HepG2 (cell line): ENCODE measurements at regions not wholly inside any gene's neighbourhood (a gene's known extent, or its start where the extent isn't known, plus 50 kb on each side); places are given as distances from the start of the nearest gene placed in this dataset.

Experiments
- ATAC-seq: fragments of 200-7000 bp; cut with Tn5 transposase; 3 replicates; pipeline ENCODE4 v1.9.1; 2020; ENCODE audit warnings: mild to moderate bottlenecking, moderate library complexity
- BruUV-seq: library from RNA; stranded (reverse); fragments of 400-500 nt; replicated peaks from 2 replicates; lab custom pipeline; 2021; lab: Mats Ljungman, UMichigan
- CTCF ChIA-PET: fragments of 300-600 bp; formaldehyde crosslinking; extraction: SDS; loops from one replicate; lab custom pipeline; 2021; ENCODE audit warnings: low total read pairs, inconsistent platforms, low intra/inter-chr PET ratio; lab: Yijun Ruan, JAX
- POLR2A ChIA-PET: fragments of 350-600 bp; sonication (Branson Sonifier 250); formaldehyde crosslinking; loops from one replicate; lab custom pipeline; 2020; ENCODE audit warnings: antibody characterized with exemption, inconsistent platforms; lab: Yijun Ruan, JAX
- DNase-seq: peaks from one replicate; pipeline ENCODE4 v3.0.0-alpha.2; 2015; ENCODE audit warnings: low spot score
- FAIRE-seq: peaks from 3 replicates; lab custom pipeline; 2011; peaks lifted over from hg19 to GRCh38; lab: Jason Lieb, UNC
- H2AFZ ChIP-seq: one replicate; pipeline ENCODE4 v1.6.1; 2011; ENCODE audit warnings: low read length, inconsistent platforms
- H3K27ac ChIP-seq: fragments of 300-600 bp; 3 replicates; pipeline ENCODE4 v1.8.0; 2011; ENCODE audit warnings: mixed run types, mild to moderate bottlenecking, mixed read lengths, low read length, inconsistent platforms; ENCODE audit not compliant: insufficient read depth; ENCODE audit errors: extremely low read length
- H3K27me3 ChIP-seq, 2 experiments: fragments of 200-600 bp in 1 of 2; 2 replicates in 1 of 2; 3 replicates in 1 of 2; pipeline versions ENCODE4 v1.6.0 to v1.8.0; 2011; ENCODE audit warnings: low read length in 2 of 2, mild to moderate bottlenecking in 2 of 2, moderate library complexity in 2 of 2, inconsistent platforms in 1 of 2; ENCODE audit not compliant: insufficient read depth in 2 of 2, control insufficient read depth in 1 of 2
- H3K36me3 ChIP-seq, 2 experiments: fragments of 200-600 bp in 1 of 2; replicated peaks in 1 of 2; 2 replicates in 1 of 2; 3 replicates in 1 of 2; pipeline versions ENCODE4 v1.5.1 to v1.8.0; 2011; ENCODE audit warnings: low read length in 2 of 2, inconsistent platforms in 1 of 2; ENCODE audit not compliant: insufficient read depth in 2 of 2, control insufficient read depth in 1 of 2
- H3K4me1 ChIP-seq: 2 replicates; pipeline ENCODE4 v1.5.1; 2012; ENCODE audit warnings: low read length, inconsistent platforms; ENCODE audit not compliant: insufficient read depth
- H3K4me2 ChIP-seq: 2 replicates; pipeline ENCODE4 v1.6.0; 2011; ENCODE audit warnings: low read depth, low read length, inconsistent platforms
- H3K4me3 ChIP-seq, 3 experiments: fragments of 200-600 bp in 1 of 3; sonication (generic), shearing (Covaris generic) in 1 of 3; replicated peaks in 1 of 3; 2 replicates each; pipeline ENCODE4 v1.5.1; 2011 to 2016; ENCODE audit warnings: low read length in 3 of 3, inconsistent platforms in 2 of 3, low read depth in 2 of 3, mild to moderate bottlenecking in 2 of 3, control low read depth in 1 of 3, mixed read lengths in 1 of 3; ENCODE audit not compliant: insufficient read depth in 1 of 3
- H3K79me2 ChIP-seq: one replicate; pipeline ENCODE4 v1.6.1; 2011; ENCODE audit warnings: low read length, inconsistent platforms; ENCODE audit not compliant: insufficient read depth
- H3K9ac ChIP-seq: 2 replicates; pipeline ENCODE4 v1.6.0; 2011; ENCODE audit warnings: mild to moderate bottlenecking, low read depth, low read length, inconsistent platforms; ENCODE audit not compliant: insufficient read depth
- H3K9me3 ChIP-seq: 2 replicates; pipeline ENCODE4 v1.5.1; 2012; ENCODE audit warnings: mild to moderate bottlenecking, low read length
- H4K20me1 ChIP-seq: 2 replicates; pipeline ENCODE4 v1.6.0; 2011; ENCODE audit warnings: inconsistent platforms, mild to moderate bottlenecking, low read length, moderate library complexity; ENCODE audit not compliant: insufficient read depth
- ATF7 ChIP-seq, 2 experiments: fragments of 450-650 bp in 1 of 2; sonication (generic) in 1 of 2; formaldehyde crosslinking in 1 of 2; IDR thresholded peaks; 2 replicates each; pipeline versions ENCODE4 v1.4.0 to v1.6.1; 2016 to 2020; ENCODE audit warnings: antibody characterized with exemption in 1 of 2, mild to moderate bottlenecking in 1 of 2, missing genetic modification reagents in 1 of 2
- HNF4A ChIP-seq: sonication (generic); formaldehyde crosslinking; IDR thresholded peaks from 2 replicates; pipeline ENCODE4 v1.4.0; 2020; ENCODE audit warnings: missing genetic modification reagents
- KAT2B ChIP-seq: fragments of 150-350 bp; IDR thresholded peaks from 2 replicates; pipeline ENCODE4 v1.6.1; 2014; ENCODE audit warnings: low read depth, low read length, borderline replicate concordance
- MEF2D ChIP-seq: sonication (generic); formaldehyde crosslinking; IDR thresholded peaks from 2 replicates; pipeline ENCODE4 v1.5.1; 2020; ENCODE audit warnings: mild to moderate bottlenecking, missing genetic modification reagents
- MLXIP ChIP-seq: sonication (generic); formaldehyde crosslinking; IDR thresholded peaks from 2 replicates; pipeline ENCODE4 v1.9.0; 2021; ENCODE audit warnings: missing genetic modification reagents, borderline replicate concordance
- NFE2 ChIP-seq: sonication (generic); formaldehyde crosslinking; IDR thresholded peaks from 2 replicates; pipeline ENCODE4 v1.4.0; 2020; ENCODE audit warnings: missing genetic modification reagents
- PLSCR1 ChIP-seq: sonication (generic); formaldehyde crosslinking; IDR thresholded peaks from 2 replicates; pipeline ENCODE4 v1.5.0; 2020; ENCODE audit warnings: missing genetic modification reagents, mild to moderate bottlenecking, borderline replicate concordance
- RAD21 ChIP-seq: fragments of 450-650 bp; formaldehyde crosslinking; IDR thresholded peaks from 2 replicates; pipeline ENCODE4 v1.5.0; 2020; ENCODE audit warnings: mild to moderate bottlenecking
- RFXANK ChIP-seq: IDR thresholded peaks from 2 replicates; pipeline ENCODE4 v1.6.1; 2016
- RFXAP ChIP-seq: sonication (generic); formaldehyde crosslinking; IDR thresholded peaks from 2 replicates; pipeline ENCODE4 v1.4.0; 2020; ENCODE audit warnings: missing genetic modification reagents, borderline replicate concordance
- ZBTB14 ChIP-seq: sonication (generic); formaldehyde crosslinking; IDR thresholded peaks from 2 replicates; pipeline ENCODE4 v1.4.0; 2020; ENCODE audit warnings: missing genetic modification reagents
- ZFP36L2 ChIP-seq: sonication (generic); formaldehyde crosslinking; IDR thresholded peaks from 2 replicates; pipeline ENCODE4 v1.4.0; 2020; ENCODE audit warnings: missing genetic modification reagents
- ZNF121 ChIP-seq: sonication (generic); formaldehyde crosslinking; IDR thresholded peaks from 2 replicates; pipeline ENCODE4 v1.5.0; 2020; ENCODE audit warnings: mild to moderate bottlenecking, missing genetic modification reagents
- ZNF230 ChIP-seq: sonication (generic); formaldehyde crosslinking; IDR thresholded peaks from 2 replicates; pipeline ENCODE4 v1.4.0; 2020; ENCODE audit warnings: mild to moderate bottlenecking, missing genetic modification reagents
- ZNF337 ChIP-seq: sonication (generic); formaldehyde crosslinking; IDR thresholded peaks from 2 replicates; pipeline ENCODE4 v1.5.1; 2020; ENCODE audit warnings: missing genetic modification reagents, low read depth, mild to moderate bottlenecking, borderline replicate concordance
- ZNF382 ChIP-seq: sonication (generic); formaldehyde crosslinking; IDR thresholded peaks from 2 replicates; pipeline ENCODE4 v1.5.0; 2020; ENCODE audit warnings: missing genetic modification reagents, mild to moderate bottlenecking, borderline replicate concordance
- WGBS: methylation state at CpG from one replicate; pipeline ENCODE4 v1.1.6; 2017; ENCODE audit warnings: low lambda C conversion rate; 5-methylcytosine and 5-hydroxymethylcytosine counted together
- in situ Hi-C: cut with HindIII; loops from 2 replicates; pipeline ENCODE4 v1.10.0; 2017; ENCODE audit warnings: low pct_unique_long_range_greater_than_20kb; ENCODE audit not compliant: extremely low pct_ligation_motif_present
- intact Hi-C: fragments of 100-400 bp; cut with micrococcal nuclease; formaldehyde crosslinking; loops from one replicate; pipeline ENCODE4 v1.10.0; 2022; ENCODE audit not compliant: unreplicated experiment

- DNase-seq (no peak), ATAC-seq (no peak), FAIRE-seq (no peak)
- no peak overlapping the region for H3K9ac ChIP-seq
- H3K4me3 ChIP-seq, result no peak overlapping the region
- no peak overlapping the region for H3K27ac ChIP-seq
- BruUV-seq, result no TSS peak
- in situ Hi-C loops (no loop called here), intact Hi-C loops (no loop called here)
- no peaks in the 10 kb centered on the region for H3K9me3 ChIP-seq
- no peaks in the 10 kb centered on the region; a peak in 1 of 5 replicates for H3K27me3 ChIP-seq
- H3K4me2 ChIP-seq, result no peak overlapping the region
- no peaks in the 10 kb centered on the region for H4K20me1 ChIP-seq
- no peak overlapping the region for H2AFZ ChIP-seq
- CTCF ChIA-PET, result no interaction called here
- H3K79me2 ChIP-seq, result no peaks in the 10 kb centered on the region
- POLR2A ChIA-PET, result no interaction called here
- H3K36me3 ChIP-seq, result no peaks in the 10 kb centered on the region
- H3K4me1 ChIP-seq, result no peaks in the 10 kb centered on the region
- no peak for TF ChIP-seq ZNF230
- TF ChIP-seq ZNF121, result no peak
- no peak for TF ChIP-seq ZFP36L2 (CRISPR knock-in tag)
- TF ChIP-seq MLXIP (CRISPR knock-in tag), result no peak
- TF ChIP-seq RAD21 (CRISPR knock-in tag), result no peak
- no peak for TF ChIP-seq HNF4A (CRISPR knock-in tag)
- no peak for TF ChIP-seq ZBTB14 (CRISPR knock-in tag)
- TF ChIP-seq ATF7 (IDR thresholded peaks at IDR 0.05), result no peak
- TF ChIP-seq ATF7 (CRISPR knock-in tag; IDR thresholded peaks at IDR 0.05), result no peak
- no peak for TF ChIP-seq KAT2B
- TF ChIP-seq PLSCR1 (CRISPR knock-in tag), result no peak
- TF ChIP-seq ZNF382, result no peak
- no peak for TF ChIP-seq MEF2D (CRISPR knock-in tag)
- TF ChIP-seq NFE2 (CRISPR knock-in tag), result no peak
- TF ChIP-seq RFXAP (CRISPR knock-in tag), result no peak
- no peak for TF ChIP-seq ZNF337 (CRISPR knock-in tag)
- no peak for TF ChIP-seq RFXANK
- WGBS, result 2% methylated on average over 4 of the region's 4 CpGs
These were observed 301.4 kb upstream of the AADAT start for GRCh38 chr4:170391066-170391740.
